ENCODE measurements at regions not wholly inside any gene's neighbourhood (a gene's known extent, or its start where the extent isn't known, plus 50 kb on each side); places are given as distances from the start of the nearest gene placed in this dataset.
"Not testable (repeated sequence)": the region's sequence is repeated elsewhere in the genome, so short reads cannot be mapped to it uniquely, and the experiment has no call there.

GRCh38 chr10:6677129-6677528 is 97.1 kb upstream of the PRKCQ start:
- not testable (repeated sequence) for TF ChIP-seq CTCF (IDR thresholded peaks at IDR 0.05; ENCODE audit: low read length); EZH2 (IDR thresholded peaks at IDR 0.05; ENCODE audit: borderline replicate concordance, low read length)
